ENCODE measurements at regions not wholly inside any gene's neighbourhood (a gene's known extent, or its start where the extent isn't known, plus 50 kb on each side); places are given as distances from the start of the nearest gene placed in this dataset.

DNA sequence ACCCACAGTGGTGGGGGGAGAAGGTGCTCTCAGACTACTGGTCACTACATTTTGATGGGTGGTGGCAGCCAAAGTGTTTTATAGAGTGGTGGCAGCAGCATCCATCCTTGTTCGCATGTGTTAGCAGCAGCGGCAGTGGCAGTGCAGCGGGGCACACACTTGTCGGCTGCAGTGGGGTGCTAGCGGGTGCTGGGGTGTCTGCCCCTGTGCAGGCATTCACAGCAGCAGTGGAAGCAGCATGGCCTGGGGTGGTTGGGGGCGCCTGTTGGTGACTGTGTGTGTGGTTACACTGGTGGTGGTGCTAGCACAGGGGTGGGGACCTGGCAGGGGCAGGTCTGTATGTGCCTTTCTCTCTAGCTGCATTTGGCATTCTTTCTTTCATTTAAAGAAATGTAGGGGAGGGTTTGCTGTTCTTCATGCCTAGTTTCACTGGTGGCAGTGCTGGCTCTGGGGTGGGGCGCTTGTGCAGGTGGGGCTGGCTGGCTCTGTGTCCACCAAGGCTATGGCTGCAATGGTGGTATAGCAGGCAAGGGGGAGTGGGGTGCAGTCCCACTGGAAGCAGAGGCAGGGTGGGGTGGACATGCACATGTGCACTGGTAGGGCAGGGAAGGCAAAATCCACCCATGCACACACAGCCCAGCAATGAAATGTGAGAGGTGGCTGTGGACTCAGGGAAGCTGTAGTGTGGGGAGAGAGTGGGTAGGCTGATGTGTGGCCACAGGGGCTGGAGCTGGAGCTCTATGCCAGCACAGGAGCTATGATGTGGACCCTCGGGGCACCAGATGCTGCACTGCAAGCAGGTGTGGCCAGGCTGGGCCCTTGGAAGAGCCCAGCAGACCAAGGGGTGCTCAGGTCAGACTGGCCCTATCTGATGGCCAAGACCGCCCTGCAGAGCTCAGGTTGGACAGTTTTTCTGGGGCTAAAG lies 173.3 kb downstream of the PRDM13 start:
- TF ChIP-seq SPI1 (IDR thresholded peaks at IDR 0.05; ENCODE audit: borderline replicate concordance, low read depth) (no peak), GABPA (IDR thresholded peaks at IDR 0.05; ENCODE audit: low read depth) (no peak), POLR2AphosphoS5 (IDR thresholded peaks at IDR 0.05; ENCODE audit: low read depth) (no peak)
- TF ChIP-seq, protein P1, sequence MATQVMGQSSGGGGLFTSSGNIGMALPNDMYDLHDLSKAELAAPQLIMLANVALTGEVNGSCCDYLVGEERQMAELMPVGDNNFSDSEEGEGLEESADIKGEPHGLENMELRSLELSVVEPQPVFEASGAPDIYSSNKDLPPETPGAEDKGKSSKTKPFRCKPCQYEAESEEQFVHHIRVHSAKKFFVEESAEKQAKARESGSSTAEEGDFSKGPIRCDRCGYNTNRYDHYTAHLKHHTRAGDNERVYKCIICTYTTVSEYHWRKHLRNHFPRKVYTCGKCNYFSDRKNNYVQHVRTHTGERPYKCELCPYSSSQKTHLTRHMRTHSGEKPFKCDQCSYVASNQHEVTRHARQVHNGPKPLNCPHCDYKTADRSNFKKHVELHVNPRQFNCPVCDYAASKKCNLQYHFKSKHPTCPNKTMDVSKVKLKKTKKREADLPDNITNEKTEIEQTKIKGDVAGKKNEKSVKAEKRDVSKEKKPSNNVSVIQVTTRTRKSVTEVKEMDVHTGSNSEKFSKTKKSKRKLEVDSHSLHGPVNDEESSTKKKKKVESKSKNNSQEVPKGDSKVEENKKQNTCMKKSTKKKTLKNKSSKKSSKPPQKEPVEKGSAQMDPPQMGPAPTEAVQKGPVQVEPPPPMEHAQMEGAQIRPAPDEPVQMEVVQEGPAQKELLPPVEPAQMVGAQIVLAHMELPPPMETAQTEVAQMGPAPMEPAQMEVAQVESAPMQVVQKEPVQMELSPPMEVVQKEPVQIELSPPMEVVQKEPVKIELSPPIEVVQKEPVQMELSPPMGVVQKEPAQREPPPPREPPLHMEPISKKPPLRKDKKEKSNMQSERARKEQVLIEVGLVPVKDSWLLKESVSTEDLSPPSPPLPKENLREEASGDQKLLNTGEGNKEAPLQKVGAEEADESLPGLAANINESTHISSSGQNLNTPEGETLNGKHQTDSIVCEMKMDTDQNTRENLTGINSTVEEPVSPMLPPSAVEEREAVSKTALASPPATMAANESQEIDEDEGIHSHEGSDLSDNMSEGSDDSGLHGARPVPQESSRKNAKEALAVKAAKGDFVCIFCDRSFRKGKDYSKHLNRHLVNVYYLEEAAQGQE (IDR thresholded peaks at IDR 0.05; ENCODE audit: insufficient replicate concordance, low read depth) = no peak
- TF ChIP-seq, protein P2, sequence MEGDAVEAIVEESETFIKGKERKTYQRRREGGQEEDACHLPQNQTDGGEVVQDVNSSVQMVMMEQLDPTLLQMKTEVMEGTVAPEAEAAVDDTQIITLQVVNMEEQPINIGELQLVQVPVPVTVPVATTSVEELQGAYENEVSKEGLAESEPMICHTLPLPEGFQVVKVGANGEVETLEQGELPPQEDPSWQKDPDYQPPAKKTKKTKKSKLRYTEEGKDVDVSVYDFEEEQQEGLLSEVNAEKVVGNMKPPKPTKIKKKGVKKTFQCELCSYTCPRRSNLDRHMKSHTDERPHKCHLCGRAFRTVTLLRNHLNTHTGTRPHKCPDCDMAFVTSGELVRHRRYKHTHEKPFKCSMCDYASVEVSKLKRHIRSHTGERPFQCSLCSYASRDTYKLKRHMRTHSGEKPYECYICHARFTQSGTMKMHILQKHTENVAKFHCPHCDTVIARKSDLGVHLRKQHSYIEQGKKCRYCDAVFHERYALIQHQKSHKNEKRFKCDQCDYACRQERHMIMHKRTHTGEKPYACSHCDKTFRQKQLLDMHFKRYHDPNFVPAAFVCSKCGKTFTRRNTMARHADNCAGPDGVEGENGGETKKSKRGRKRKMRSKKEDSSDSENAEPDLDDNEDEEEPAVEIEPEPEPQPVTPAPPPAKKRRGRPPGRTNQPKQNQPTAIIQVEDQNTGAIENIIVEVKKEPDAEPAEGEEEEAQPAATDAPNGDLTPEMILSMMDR (IDR thresholded peaks at IDR 0.05; ENCODE audit: insufficient read depth, low read length) = no peak
- H3K4me3 ChIP-seq (replicated peaks; ENCODE audit: insufficient read depth, low read length) = no peak overlapping the region
- no peak for DNase-seq (ENCODE audit: low read depth in 1 of 2, low spot score in 1 of 2)

DNA sequence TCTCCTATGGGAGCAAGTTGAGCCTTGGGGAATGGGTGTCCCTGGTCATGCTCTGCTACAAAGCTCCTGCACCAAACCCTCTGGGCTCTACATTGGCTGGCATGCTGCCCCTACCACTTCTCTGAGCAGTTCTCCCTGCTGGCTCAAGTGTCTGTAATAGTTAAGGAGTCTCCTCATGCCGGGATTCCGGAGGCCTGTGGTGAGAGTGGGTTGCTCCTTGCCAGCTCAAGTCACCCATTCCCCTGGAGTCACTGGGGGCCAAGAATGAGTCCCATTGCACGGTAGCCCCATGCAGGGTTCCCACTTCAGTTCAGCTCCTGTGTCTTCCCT lies 173.9 kb downstream of the PRDM13 start:
- H3K27ac ChIP-seq (replicated peaks) = no peak overlapping the region
- no peak for TF ChIP-seq SPI1 (IDR thresholded peaks at IDR 0.05; ENCODE audit: borderline replicate concordance, low read depth)
- no peak for TF ChIP-seq POLR2AphosphoS5 (IDR thresholded peaks at IDR 0.05; ENCODE audit: low read depth)
- no peak for TF ChIP-seq GABPA (IDR thresholded peaks at IDR 0.05; ENCODE audit: low read depth)
- TF ChIP-seq, protein P2 (IDR thresholded peaks at IDR 0.05; ENCODE audit: insufficient read depth, low read length) = no peak
- TF ChIP-seq, protein P1 (IDR thresholded peaks at IDR 0.05; ENCODE audit: insufficient replicate concordance, low read depth) = no peak
- no peak for DNase-seq (ENCODE audit: low read depth in 1 of 2, low spot score in 1 of 2)
- no peak overlapping the region for H3K4me3 ChIP-seq (replicated peaks; ENCODE audit: insufficient read depth, low read length)
- H3K27me3 ChIP-seq (ENCODE audit: insufficient read depth, poor library complexity, severe bottlenecking) = peaks cover 10% of the 10 kb centered on the region

More for the DNA sequence above, 173.3 kb downstream of the PRDM13 start:
- Histone ChIP-seq H3K27ac (replicated peaks) (no peak overlapping the region), H3K27me3 (ENCODE audit: insufficient read depth, poor library complexity, severe bottlenecking) (peaks cover 10% of the 10 kb centered on the region)

DNA sequence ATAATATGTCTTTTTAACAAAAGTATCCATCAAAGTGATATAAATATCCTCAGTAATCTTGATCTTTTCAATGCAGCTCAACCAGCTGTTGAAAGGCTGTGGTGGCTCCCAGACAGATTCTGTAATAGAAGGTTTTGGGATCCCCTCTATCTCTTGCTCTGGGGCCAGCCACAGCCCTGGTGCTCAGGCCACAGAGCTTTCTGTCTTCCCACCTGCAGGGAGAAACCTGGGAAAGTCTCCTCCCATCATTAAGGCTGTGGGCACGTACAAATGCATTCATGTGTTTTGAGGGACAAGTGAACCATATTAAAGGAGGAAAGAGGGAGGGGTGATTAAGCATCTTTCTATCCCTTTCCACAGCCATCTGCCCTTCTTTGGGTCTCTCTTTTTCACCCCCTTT lies 183.1 kb downstream of the PRDM13 start:
- H3K4me3 ChIP-seq (replicated peaks; ENCODE audit: insufficient read depth, low read length) = no peak overlapping the region
- no peaks in the 10 kb centered on the region for H3K27me3 ChIP-seq (ENCODE audit: insufficient read depth, poor library complexity, severe bottlenecking)
- no peak for TF ChIP-seq POLR2AphosphoS5 (IDR thresholded peaks at IDR 0.05; ENCODE audit: low read depth)
- no peak for TF ChIP-seq GABPA (IDR thresholded peaks at IDR 0.05; ENCODE audit: low read depth)
- TF ChIP-seq, protein P1 (IDR thresholded peaks at IDR 0.05; ENCODE audit: insufficient replicate concordance, low read depth) = no peak
- TF ChIP-seq SPI1 (IDR thresholded peaks at IDR 0.05; ENCODE audit: borderline replicate concordance, low read depth) = no peak
- TF ChIP-seq, protein P2 (IDR thresholded peaks at IDR 0.05; ENCODE audit: insufficient read depth, low read length) = no peak
- H3K27ac ChIP-seq (replicated peaks) = no peak overlapping the region
- DNase-seq (ENCODE audit: low read depth in 1 of 2, low spot score in 1 of 2) = no peak

All from HL-60 (cell line).